GM19463 (cell line): ENCODE measurements at regions not wholly inside any gene's neighbourhood (a gene's known extent, or its start where the extent isn't known, plus 50 kb on each side); places are given as distances from the start of the nearest gene placed in this dataset.

Experiments
- ATAC-seq: cut with Tn5 transposase; IDR thresholded peaks from one replicate; pipeline ENCODE4 v1.9.1; 2021; ENCODE audit warnings: mild to moderate bottlenecking, moderate library complexity; ENCODE audit not compliant: unreplicated experiment

GRCh38 chr10:130368761-130369560 is 232.8 kb downstream of the GLRX3 start:
- no peak for ATAC-seq

- ATAC-seq: no peak
These were observed 233.6 kb downstream of the GLRX3 start for GRCh38 chr10:130369645-130370381.

GRCh38 chr10:130370721-130371120 is 234.5 kb downstream of the GLRX3 start:
- no peak for ATAC-seq

- ATAC-seq: no peak
These were observed 235.0 kb downstream of the GLRX3 start for GRCh38 chr10:130371156-130371555.

- ATAC-seq: no peak
These were observed 235.5 kb downstream of the GLRX3 start for GRCh38 chr10:130371666-130372065.

GRCh38 chr10:130372222-130372621 is 236.0 kb downstream of the GLRX3 start:
- no peak for ATAC-seq

- no peak for ATAC-seq
These were observed 236.7 kb downstream of the GLRX3 start for GRCh38 chr10:130372866-130373265.

- ATAC-seq: no peak
These were observed 241.9 kb downstream of the GLRX3 start for GRCh38 chr10:130377986-130378540.

- ATAC-seq: no peak
These were observed 242.6 kb downstream of the GLRX3 start for GRCh38 chr10:130378556-130379400.

GRCh38 chr10:130380056-130380455 is 243.9 kb downstream of the GLRX3 start:
- no peak for ATAC-seq

- no peak for ATAC-seq
These were observed 245.8 kb downstream of the GLRX3 start for GRCh38 chr10:130382031-130382430.

- no peak for ATAC-seq
These were observed 251.9 kb downstream of the GLRX3 start for GRCh38 chr10:130387936-130388580.

- no peak for ATAC-seq
These were observed 252.6 kb downstream of the GLRX3 start for GRCh38 chr10:130388746-130389145.

GRCh38 chr10:130389906-130390305 is 253.7 kb downstream of the GLRX3 start:
- no peak for ATAC-seq

GRCh38 chr10:130392031-130392430 is 255.8 kb downstream of the GLRX3 start:
- ATAC-seq: no peak

- no peak for ATAC-seq
These were observed 257.2 kb downstream of the GLRX3 start for GRCh38 chr10:130393342-130393741.

- ATAC-seq: no peak
These were observed 258.6 kb downstream of the GLRX3 start for GRCh38 chr10:130394832-130395231.

- ATAC-seq: no peak
These were observed 259.2 kb downstream of the GLRX3 start for GRCh38 chr10:130395248-130395936.

GRCh38 chr10:130396044-130396443 is 259.9 kb downstream of the GLRX3 start:
- no peak for ATAC-seq
